Left renal cortex interstitium (tissue), 4 donors: ENCODE measurements at regions not wholly inside any gene's neighbourhood (a gene's known extent, or its start where the extent isn't known, plus 50 kb on each side); places are given as distances from the start of the nearest gene placed in this dataset.
A peak's percentile ranks its signal among the peaks of the same experiment; 100 is the strongest.

Experiments used
- DNase-seq, 4 donors: peaks; one replicate each; pipeline ENCODE4 v3.0.0-alpha.2; 2013; ENCODE audit warnings: low read depth in 4 of 4, low spot score in 2 of 4, missing footprints in 1 of 4

DNA sequence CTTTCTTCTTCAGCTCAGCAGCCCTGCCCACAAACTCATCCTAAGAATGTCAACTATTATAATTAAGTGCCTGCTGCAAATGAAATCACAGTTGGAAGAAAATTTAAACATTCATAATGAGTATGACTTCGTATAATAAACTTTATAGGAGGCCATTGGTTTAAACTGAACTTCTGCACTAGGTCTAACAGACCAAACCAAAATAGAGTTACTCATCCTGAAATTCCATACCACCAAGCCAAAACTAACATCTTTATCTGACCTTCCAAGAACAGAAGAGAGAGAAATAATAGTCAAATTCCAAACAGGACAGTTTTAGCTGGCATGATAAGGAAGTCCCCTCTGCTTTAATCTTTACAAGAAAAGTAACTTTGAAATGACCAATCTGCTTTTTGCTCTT lies 472.4 kb upstream of the PRMT6 start:
- DNase-seq: no peak

- no peak for DNase-seq
These were observed 471.8 kb upstream of the PRMT6 start for GRCh38 chr1:106584676-106585075.

DNA sequence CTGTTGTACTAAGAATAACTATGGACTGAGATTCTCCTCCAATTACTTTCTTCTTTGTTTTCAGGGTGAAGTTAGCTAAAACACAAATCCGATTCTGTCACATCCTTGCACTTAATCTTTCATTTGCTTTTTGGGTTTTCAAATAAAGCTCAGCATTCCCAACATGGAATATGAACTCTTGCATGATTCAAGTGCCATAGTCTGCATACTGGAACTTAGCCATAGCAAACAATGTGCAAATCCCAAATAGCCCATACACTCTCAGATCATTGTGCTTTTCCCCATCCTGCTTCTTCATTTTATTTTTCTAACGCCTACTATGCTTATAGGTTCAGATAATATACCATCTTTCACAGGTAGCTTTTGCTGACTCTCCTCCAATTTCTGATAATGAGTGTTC lies 455.8 kb upstream of the PRMT6 start:
- DNase-seq: no peak

- no peak for DNase-seq
These were observed 452.9 kb upstream of the PRMT6 start for GRCh38 chr1:106603616-106604015.

GRCh38 chr1:106608841-106609240 lies 447.6 kb upstream of the PRMT6 start:
- DNase-seq: no peak

- DNase-seq: no peak
These were observed 443.4 kb upstream of the PRMT6 start for GRCh38 chr1:106613068-106613467.

DNA sequence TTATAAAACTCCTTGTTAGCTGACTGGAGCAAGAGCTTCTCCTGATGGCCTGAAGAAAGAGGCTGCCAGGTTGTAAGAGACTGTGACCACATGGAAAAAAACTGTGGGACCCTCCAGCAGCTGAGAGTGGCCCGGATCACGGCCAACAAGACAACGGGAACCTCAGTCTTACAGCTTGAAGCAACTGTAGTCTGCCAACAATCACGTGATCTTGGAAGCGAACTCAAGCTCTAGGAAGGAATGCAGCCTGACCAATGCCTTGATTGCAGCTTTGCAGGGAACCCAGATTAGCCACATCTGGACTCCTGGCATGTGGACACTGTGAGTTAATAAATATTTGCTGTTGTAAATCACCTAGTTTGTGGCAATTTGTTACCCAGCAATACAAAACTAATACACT lies 442.6 kb upstream of the PRMT6 start:
- DNase-seq: no peak

- no peak for DNase-seq
These were observed 441.0 kb upstream of the PRMT6 start for GRCh38 chr1:106615473-106615872.

GRCh38 chr1:106619080-106619826 lies 437.2 kb upstream of the PRMT6 start:
- DNase-seq: no peak

DNA sequence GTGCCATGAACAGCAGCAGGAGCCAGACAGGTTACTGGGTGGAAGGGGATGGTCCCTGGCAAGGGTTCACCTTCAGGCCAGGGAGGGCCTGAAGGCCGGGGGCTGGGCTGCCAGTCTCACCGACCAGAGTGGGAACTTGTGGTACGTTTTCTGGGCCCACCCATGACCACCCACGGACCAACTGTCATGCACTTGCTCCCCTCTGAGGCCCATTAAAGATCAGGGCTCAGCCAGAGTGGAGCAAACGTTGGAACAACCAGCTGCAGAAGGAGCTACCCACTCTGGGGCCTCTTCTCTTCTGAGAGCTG lies 436.7 kb upstream of the PRMT6 start:
- no peak for DNase-seq

GRCh38 chr1:106620521-106620954 lies 435.9 kb upstream of the PRMT6 start:
- no peak for DNase-seq

DNA sequence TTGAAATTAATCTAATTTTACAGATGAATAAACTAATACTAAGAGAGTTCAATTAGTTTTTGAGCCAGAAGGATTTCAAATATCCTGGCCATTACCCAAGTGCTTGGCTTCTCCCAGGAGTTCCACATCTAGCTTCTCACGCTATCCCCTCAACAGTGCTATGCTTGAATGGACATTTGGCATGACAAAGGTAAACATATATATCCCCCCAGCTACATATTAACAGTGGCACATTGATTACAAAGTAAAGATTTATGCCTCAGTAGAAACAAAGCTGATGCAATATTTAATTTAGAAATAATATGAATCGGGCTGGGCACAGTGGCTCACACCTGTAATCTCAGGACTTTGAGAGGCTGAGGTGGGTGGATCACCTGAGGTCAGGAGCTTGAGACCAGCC lies 434.6 kb upstream of the PRMT6 start:
- peak in 1 of 4 donors; percentile 8 for DNase-seq

DNA sequence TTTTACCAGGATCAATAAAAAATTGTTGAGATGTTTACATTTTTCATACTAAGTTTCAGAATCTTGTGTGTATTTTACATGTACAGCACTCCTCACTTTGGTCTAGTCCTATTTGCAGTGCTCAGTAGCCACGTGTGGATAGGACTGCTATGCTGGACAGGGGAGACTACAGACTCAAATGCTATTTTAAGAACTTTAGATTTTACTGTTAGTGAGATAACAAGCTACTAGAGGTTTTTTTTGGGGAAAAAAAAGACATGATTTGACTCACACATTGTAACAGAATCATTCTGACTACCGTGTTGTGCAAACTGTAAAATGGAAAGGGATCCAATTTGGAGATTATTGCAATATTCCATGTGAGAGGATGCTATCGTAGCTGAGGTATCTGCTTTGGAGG lies 418.9 kb upstream of the PRMT6 start:
- DNase-seq: no peak

DNA sequence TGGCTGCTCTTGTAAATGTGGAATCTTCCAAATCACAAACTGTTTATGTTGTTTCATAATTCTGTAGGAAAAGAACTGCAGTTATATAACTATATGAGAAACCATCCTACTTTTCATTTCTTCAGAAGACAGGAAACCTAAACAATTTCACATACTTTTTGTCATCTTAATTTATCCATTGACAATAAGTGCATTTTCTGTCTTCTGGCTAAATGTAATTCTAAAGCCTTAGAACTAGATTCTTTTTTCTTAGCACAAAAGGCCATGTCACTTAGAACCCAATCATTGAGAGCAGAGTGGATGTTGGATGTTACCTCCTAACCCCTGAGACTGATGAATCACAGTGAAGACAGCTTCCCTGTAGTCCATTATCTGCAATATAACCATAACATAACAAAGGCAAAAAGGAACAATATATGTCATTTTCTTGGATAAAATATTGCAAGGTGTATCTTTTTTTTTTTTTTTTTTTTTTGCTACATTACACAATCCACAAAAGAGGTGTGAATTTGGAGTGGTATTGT lies 410.2 kb upstream of the PRMT6 start:
- no peak for DNase-seq

GRCh38 chr1:106646816-106647215 lies 409.7 kb upstream of the PRMT6 start:
- no peak for DNase-seq

DNA sequence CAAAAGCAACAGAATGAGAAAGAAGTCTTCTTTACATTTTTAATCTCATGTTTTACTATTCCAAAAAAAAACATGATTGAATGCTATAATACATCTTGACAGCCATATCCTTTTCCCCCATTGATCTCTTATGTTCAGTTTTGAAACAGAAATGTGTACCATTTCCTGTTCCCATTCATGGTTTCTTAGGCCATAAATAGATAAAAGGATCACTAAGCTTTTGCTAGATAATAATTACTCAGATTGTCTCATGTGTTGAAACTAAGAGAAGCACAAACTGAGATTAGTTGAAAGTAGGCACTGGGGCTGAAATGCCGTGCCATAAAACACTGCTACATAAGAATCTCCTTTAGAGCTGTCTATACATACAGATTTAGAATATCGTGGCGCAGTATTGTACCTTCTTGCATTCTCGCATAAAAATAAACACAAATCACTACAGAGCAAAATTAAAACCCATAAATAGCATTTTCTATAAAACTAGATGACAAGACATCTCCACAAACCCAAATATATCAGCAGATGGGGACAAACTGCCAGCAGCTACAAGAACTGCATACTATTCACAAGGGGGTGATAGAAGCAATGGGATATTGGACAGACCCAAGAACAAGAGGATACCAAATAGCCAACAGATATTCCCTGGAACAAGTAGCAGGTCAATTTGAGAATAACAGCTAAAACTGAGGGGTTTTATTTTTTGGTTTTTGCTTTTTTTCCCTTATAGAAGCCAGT lies 405.3 kb upstream of the PRMT6 start:
- DNase-seq: no peak

- no peak for DNase-seq
These were observed 396.8 kb upstream of the PRMT6 start for GRCh38 chr1:106659490-106660244.

DNA sequence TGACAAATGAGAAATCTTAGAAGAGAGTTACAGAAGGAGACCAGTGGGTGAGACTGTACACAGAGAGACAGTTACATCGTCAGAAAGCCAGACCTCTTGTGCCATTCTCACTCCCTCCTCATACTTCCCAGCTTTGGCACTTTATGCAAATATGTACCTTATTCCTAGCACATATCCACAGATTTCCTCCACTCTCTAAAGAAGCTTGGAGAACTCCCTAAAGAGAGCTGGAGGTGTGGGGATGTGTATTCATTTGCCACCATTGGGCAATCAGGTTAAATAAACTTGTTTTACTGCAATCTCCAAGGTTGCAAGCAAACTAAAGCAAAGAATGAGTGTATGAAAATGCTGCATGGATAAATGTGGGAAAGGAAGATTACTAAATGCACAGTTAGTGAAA lies 380.9 kb upstream of the PRMT6 start:
- DNase-seq: no peak

- no peak for DNase-seq
These were observed 380.5 kb upstream of the PRMT6 start for GRCh38 chr1:106676021-106676420.

DNA sequence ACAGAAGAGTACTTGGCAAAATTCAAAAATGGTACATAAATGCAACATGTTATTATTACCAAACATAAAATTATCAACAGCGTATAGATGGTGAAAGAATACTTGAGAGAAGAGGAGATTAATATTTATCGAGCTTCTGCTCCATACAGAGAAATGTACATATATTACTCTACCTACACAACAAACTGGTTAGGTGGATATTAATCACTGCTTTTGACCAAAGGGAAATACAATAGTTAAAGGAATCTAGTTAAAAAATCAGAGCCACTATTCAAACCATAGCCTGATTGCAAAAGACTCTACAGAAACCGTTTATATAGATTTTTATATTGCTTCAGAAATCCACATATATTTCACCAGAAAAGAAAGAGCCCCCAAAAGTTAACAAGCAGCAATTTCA lies 379.3 kb upstream of the PRMT6 start:
- no peak for DNase-seq

DNA sequence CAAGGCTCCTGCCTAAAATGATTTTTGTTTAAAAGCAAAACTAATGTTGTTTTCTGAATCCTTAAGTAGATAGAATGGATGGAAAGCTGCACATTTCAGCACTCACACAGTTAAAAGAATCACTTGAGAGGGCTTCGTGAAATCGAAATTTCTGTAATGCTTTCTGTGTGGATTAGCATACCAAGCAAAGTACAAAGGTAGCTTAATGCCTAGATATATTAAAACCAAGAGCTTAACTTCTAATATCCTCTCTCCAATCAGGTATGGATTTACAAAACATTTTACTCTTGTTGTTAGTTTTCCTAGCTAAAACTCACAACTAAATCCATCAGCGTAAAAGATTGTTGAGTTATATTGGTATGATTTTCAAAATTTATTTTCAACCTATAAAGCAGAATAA lies 378.8 kb upstream of the PRMT6 start:
- DNase-seq: no peak
